Nephron progenitor cell (in vitro differentiated cells): ENCODE measurements at regions not wholly inside any gene's neighbourhood (a gene's known extent, or its start where the extent isn't known, plus 50 kb on each side); places are given as distances from the start of the nearest gene placed in this dataset.

Source experiments
- DNase-seq: peaks from one replicate; pipeline ENCODE4 v3.0.0; 2021
- H3K27ac Mint-ChIP-seq: 2 replicates; pipeline ENCODE4 v1.8.0; 2021; ENCODE audit warnings: mild to moderate bottlenecking, moderate library complexity, mixed read lengths
- H3K27me3 Mint-ChIP-seq: 2 replicates; pipeline ENCODE4 v1.8.0; 2021; ENCODE audit warnings: mild to moderate bottlenecking, low read depth, mixed read lengths; ENCODE audit not compliant: poor library complexity
- H3K36me3 Mint-ChIP-seq: 2 replicates; pipeline ENCODE4 v1.8.0; 2021; ENCODE audit warnings: low read depth, mixed read lengths
- H3K4me1 Mint-ChIP-seq: 2 replicates; pipeline ENCODE4 v1.8.0; 2021; ENCODE audit warnings: mixed read lengths
- H3K4me3 Mint-ChIP-seq: 2 replicates; pipeline ENCODE4 v1.8.0; 2021; ENCODE audit warnings: mild to moderate bottlenecking, moderate library complexity, mixed read lengths
- H3K9me3 Mint-ChIP-seq: 2 replicates; pipeline ENCODE4 v1.8.0; 2021; ENCODE audit warnings: mild to moderate bottlenecking, moderate library complexity, mixed read lengths
- TF ChIP-seq, protein P1 (sequence below): fragments of 200-600 bp; sonication (generic); IDR thresholded peaks from 2 replicates; pipeline ENCODE4 v1.5.0; 2021; ENCODE audit warnings: antibody characterized with exemption

DNA sequence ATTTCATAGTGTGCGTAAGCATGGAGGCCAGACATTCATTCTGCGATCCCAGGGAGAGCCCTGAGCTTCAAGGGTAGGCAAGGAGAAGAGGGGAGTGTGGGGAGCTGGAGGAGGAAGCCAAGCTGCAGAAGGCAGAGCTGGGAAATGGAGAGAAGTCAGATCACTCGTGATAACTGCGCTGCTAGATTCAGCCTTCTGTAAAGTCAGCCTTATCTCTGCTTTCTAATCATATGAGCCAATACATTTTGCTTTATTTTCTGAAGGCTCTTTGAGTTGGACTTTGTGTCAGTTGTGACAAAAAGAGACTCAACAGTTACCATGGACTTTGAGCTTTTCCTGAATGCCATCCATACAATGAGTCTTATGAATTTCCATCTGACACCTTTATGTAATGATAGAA is 61.7 kb upstream of the CREB5 start:
- H3K36me3 Mint-ChIP-seq, result peaks cover 10% of the 10 kb centered on the region
- H3K27me3 Mint-ChIP-seq, result peaks cover 13% of the 10 kb centered on the region
- H3K4me3 Mint-ChIP-seq, result no peak overlapping the region
- H3K9me3 Mint-ChIP-seq, result peaks cover 18% of the 10 kb centered on the region
- no peak for DNase-seq
- peaks cover 23% of the 10 kb centered on the region for H3K4me1 Mint-ChIP-seq
- TF ChIP-seq, protein P1, sequence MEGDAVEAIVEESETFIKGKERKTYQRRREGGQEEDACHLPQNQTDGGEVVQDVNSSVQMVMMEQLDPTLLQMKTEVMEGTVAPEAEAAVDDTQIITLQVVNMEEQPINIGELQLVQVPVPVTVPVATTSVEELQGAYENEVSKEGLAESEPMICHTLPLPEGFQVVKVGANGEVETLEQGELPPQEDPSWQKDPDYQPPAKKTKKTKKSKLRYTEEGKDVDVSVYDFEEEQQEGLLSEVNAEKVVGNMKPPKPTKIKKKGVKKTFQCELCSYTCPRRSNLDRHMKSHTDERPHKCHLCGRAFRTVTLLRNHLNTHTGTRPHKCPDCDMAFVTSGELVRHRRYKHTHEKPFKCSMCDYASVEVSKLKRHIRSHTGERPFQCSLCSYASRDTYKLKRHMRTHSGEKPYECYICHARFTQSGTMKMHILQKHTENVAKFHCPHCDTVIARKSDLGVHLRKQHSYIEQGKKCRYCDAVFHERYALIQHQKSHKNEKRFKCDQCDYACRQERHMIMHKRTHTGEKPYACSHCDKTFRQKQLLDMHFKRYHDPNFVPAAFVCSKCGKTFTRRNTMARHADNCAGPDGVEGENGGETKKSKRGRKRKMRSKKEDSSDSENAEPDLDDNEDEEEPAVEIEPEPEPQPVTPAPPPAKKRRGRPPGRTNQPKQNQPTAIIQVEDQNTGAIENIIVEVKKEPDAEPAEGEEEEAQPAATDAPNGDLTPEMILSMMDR, result no peak
- no peak overlapping the region for H3K27ac Mint-ChIP-seq

DNA sequence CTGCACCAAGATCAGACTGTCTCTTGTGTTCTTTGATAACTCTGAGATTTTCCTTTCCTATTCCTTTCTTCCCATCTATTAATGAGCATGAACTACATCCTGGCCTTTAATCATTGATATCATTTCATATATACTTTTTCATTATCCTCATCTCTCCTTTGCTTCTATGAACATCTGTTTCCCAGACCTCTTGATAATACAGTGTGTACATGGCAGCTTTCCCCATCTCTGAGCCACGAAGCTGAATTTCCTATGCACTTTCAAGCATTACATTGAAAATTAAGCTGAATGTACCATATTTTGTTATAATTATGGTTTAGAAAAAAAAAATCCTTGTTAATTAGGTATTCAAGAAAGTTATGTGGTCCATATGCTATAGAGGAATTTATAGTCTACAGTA is 60.9 kb upstream of the CREB5 start:
- H3K36me3 Mint-ChIP-seq, result peaks cover 10% of the 10 kb centered on the region

DNA sequence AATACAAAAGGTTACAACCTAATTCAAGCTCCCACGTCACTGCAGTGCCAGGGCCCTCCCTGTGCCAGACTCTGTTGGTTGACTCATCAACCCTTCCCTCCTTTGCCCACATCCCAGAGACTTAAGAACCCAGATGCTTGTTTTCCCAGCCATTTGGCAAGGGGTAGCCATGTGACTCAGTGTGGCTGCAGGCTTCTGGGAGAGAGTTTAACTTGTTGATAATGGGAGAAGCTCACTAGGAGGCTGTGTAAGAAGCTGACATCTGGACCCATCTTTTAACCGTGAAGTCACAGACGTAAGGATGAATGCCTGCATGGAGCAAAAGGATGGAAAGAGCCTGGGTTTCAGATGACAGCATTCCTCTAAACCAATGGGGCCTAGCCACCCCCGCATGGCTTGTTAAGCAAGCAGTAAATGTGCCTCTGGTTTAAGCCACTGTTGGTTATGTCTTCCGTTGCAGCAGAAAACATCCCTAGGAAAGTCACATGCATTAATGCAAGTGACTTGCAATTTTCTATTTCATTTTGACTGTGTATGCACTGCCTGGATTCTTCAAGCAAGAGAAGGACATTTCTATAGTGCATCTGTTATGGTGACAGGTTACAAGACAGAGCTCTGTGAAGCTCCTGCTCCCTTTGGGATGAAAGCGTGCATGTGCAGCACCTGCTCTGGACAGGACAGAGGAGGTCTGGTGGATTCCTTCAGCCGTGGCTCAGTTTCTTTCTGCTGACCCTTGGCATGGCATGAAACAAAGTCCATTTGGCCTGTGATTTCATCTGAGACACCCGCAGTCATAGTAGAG is 57.5 kb upstream of the CREB5 start:
- H3K4me3 Mint-ChIP-seq, result peak overlapping the region; percentile 53
- peaks cover 18% of the 10 kb centered on the region for H3K9me3 Mint-ChIP-seq
- H3K4me1 Mint-ChIP-seq, result peaks cover 45% of the 10 kb centered on the region
- peak overlapping the region; percentile 71 for H3K27ac Mint-ChIP-seq
- peaks cover 10% of the 10 kb centered on the region for H3K36me3 Mint-ChIP-seq
- TF ChIP-seq, protein P1, result no peak
- peak; percentile 59 for DNase-seq
- peaks cover 12% of the 10 kb centered on the region for H3K27me3 Mint-ChIP-seq

More for the DNA sequence above, 60.9 kb upstream of the CREB5 start:
- Mint-ChIP-seq H3K27me3 (peaks cover 13% of the 10 kb centered on the region), H3K27ac (no peak overlapping the region), H3K4me3 (no peak overlapping the region), H3K9me3 (peaks cover 18% of the 10 kb centered on the region), H3K4me1 (peaks cover 31% of the 10 kb centered on the region)
- TF ChIP-seq, protein P1, result no peak
- DNase-seq, result no peak

DNA sequence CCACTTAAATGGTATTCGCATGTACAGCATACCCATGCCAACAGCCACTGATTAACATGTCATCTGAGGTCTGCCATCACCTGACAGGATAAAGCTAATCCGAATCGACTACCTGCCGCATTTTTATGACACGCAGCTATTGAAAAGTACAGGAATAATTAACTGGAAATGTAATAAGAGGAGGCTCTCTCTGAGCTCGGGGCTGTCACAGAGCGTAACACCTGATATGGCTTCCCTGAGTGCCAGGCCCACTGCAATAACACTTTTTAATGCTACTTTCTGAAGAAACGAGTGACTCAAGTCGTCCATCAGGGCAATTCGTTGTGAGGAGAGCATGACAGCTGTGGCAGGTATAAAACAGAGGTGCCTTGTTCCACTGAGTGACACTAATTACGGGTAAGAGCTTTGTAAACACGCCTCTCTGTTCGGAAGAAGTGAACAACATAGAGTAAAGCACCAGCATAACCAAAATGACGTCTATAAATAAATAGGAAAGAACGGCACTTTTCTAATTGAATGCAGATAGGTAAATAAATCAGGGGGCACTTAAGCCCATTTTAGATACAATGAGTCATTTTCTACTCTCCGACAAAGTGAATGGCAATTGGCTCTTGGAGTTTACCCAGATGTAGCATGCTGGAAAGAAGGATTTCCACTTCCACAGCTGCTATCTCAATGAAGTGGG is 56.5 kb upstream of the CREB5 start:
- peaks cover 45% of the 10 kb centered on the region for H3K4me1 Mint-ChIP-seq
- no peak for DNase-seq
- H3K9me3 Mint-ChIP-seq, result peaks cover 18% of the 10 kb centered on the region
- H3K36me3 Mint-ChIP-seq, result peaks cover 10% of the 10 kb centered on the region
- H3K4me3 Mint-ChIP-seq, result peak overlapping the region; percentile 47
- no peak overlapping the region for H3K27ac Mint-ChIP-seq
- peaks cover 12% of the 10 kb centered on the region for H3K27me3 Mint-ChIP-seq
- TF ChIP-seq, protein P1, result no peak

DNA sequence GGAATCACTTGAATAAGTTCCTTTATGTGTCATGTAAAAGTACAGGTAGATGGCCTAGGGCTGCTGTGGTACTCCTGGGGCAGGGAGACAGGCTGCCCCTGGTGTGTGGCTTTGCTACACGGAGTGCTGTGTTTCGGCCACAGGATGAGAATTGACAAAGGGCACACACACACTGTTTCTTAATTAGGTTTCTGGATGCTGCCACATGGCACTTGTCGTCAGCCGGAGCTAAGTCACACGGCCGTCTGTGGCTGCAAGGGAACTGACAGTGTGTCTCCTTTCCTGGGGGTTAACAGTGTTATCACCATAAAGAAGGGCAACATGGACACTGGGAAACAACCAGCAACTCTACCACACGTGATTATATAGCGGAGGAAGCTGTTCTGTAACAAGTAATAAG is 55.7 kb upstream of the CREB5 start:
- Mint-ChIP-seq H3K27ac (no peak overlapping the region), H3K9me3 (peaks cover 18% of the 10 kb centered on the region), H3K4me3 (no peak overlapping the region), H3K36me3 (peaks cover 10% of the 10 kb centered on the region), H3K4me1 (peaks cover 50% of the 10 kb centered on the region), H3K27me3 (peaks cover 12% of the 10 kb centered on the region)
- DNase-seq, result no peak
- TF ChIP-seq, protein P1, result no peak
